ENCODE measurements at regions not wholly inside any gene's neighbourhood (a gene's known extent, or its start where the extent isn't known, plus 50 kb on each side); places are given as distances from the start of the nearest gene placed in this dataset.

DNA sequence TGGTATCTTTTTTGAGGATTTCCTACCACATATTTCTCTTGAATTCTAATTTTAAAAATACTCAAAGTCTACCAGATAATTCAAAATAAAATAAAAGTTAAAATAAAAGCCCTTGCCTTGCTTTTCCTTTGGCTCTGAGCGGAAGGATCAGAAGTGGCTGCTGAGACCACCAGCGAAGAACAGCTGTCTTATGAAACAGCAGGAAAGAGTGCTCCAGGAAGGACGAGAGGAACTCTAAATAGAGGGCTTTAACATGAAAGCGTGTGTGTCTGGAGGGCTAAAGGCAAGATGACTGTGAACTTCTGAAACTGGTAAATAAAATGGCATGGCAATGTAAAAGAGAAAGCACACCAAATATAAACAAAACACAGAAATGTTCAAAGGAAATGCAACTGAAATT, 521.5 kb upstream of the SPRY2 start:
- Histone ChIP-seq H3K27me3 (ENCODE audit: control insufficient read depth, insufficient read depth, low read length) (no peaks in the 10 kb centered on the region), H3K36me3 (ENCODE audit: control insufficient read depth, insufficient read depth, low read length) (no peaks in the 10 kb centered on the region), H3K4me3 (ENCODE audit: low read depth, low read length) (no peak overlapping the region)
- TF ChIP-seq, protein P1, sequence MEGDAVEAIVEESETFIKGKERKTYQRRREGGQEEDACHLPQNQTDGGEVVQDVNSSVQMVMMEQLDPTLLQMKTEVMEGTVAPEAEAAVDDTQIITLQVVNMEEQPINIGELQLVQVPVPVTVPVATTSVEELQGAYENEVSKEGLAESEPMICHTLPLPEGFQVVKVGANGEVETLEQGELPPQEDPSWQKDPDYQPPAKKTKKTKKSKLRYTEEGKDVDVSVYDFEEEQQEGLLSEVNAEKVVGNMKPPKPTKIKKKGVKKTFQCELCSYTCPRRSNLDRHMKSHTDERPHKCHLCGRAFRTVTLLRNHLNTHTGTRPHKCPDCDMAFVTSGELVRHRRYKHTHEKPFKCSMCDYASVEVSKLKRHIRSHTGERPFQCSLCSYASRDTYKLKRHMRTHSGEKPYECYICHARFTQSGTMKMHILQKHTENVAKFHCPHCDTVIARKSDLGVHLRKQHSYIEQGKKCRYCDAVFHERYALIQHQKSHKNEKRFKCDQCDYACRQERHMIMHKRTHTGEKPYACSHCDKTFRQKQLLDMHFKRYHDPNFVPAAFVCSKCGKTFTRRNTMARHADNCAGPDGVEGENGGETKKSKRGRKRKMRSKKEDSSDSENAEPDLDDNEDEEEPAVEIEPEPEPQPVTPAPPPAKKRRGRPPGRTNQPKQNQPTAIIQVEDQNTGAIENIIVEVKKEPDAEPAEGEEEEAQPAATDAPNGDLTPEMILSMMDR (IDR thresholded peaks at IDR 0.05; ENCODE audit: insufficient read depth, low read length, poor library complexity, severe bottlenecking) = no peak
- no peak for DNase-seq (ENCODE audit: low read depth)

DNA sequence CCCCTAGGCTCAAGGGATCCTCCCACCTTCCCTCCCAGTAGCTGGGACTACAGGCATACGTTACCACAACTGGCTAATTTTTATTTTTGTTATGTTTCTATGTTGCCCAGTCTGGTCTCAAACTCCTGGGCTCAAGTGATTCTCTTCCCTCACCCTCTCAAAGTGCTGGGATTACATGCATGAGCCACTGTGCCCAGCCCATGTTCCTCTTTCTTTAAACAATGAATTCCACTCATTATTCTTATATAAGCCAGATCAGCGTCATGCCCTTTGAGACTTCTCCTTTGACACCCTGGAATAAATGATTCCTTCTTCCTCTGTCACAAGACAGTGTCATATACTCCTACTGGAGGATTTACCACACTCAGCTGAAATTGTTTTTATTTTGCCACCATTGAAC, 519.9 kb upstream of the SPRY2 start:
- Histone ChIP-seq H3K4me3 (ENCODE audit: low read depth, low read length) (no peak overlapping the region), H3K36me3 (ENCODE audit: control insufficient read depth, insufficient read depth, low read length) (no peaks in the 10 kb centered on the region), H3K27me3 (ENCODE audit: control insufficient read depth, insufficient read depth, low read length) (no peaks in the 10 kb centered on the region)
- no peak for DNase-seq (ENCODE audit: low read depth)
- TF ChIP-seq, protein P1 (IDR thresholded peaks at IDR 0.05; ENCODE audit: insufficient read depth, low read length, poor library complexity, severe bottlenecking) = no peak

DNA sequence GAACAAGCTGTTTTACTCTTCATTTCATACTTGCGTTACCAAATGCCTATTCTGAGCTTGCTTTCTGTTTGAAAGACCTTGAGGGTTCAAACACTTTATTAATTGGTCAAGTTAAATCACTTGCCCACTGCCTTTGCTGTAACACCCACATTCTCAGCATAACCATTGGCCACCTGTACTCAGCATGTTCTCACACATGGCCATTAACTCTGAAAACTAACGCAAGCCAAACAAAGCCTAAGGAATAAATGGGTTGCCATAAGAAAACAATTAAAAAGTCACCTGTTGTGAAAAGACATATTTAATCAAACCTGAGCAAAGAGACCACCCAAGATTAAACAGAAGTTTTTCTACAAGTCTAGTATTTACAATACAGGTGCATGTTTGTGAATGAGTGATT, 517.2 kb upstream of the SPRY2 start:
- DNase-seq (ENCODE audit: low read depth) = no peak
- Histone ChIP-seq H3K36me3 (ENCODE audit: control insufficient read depth, insufficient read depth, low read length) (no peaks in the 10 kb centered on the region), H3K27me3 (ENCODE audit: control insufficient read depth, insufficient read depth, low read length) (no peaks in the 10 kb centered on the region), H3K4me3 (ENCODE audit: low read depth, low read length) (no peak overlapping the region)
- TF ChIP-seq, protein P1 (IDR thresholded peaks at IDR 0.05; ENCODE audit: insufficient read depth, low read length, poor library complexity, severe bottlenecking) = no peak

DNA sequence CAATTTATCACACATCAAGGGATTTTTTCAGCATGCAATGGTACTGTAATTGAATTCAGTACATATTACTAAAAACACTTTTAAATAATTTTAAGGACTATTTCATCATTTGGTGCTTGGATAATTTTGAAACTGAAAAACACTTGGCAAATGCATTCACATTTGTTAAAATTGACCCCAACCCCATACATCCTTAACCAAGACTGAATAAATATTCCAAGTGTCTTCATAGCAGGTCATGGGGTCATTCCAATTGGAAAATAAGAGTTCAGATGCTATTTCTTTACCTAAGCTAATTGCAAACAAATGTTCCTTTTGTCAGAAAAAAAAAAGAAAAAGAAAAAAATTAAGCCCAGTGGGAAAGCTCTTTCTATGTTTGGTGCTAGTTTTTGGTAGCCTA, 516.4 kb upstream of the SPRY2 start:
- Histone ChIP-seq H3K4me3 (ENCODE audit: low read depth, low read length) (no peak overlapping the region), H3K36me3 (ENCODE audit: control insufficient read depth, insufficient read depth, low read length) (no peaks in the 10 kb centered on the region), H3K27me3 (ENCODE audit: control insufficient read depth, insufficient read depth, low read length) (no peaks in the 10 kb centered on the region)
- no peak for DNase-seq (ENCODE audit: low read depth)
- TF ChIP-seq, protein P1 (IDR thresholded peaks at IDR 0.05; ENCODE audit: insufficient read depth, low read length, poor library complexity, severe bottlenecking) = no peak

DNA sequence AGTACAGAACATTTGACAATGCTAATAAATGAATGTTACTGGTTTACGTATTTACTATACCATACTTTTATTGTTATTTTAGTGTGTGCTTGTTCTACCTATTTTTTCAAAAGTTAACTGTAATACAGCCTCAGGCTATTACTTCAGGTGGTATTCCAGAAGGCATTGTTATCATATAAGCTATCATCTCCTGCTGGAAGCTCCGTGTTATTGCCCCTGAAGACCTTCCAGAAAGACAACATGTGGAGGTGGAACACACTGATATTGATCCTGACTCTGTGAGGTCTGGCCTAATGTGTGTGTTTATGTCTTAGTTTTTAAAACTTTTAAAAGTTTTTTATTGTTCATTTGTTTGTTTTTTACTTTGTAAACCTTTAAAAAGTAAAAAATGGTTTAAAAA, 509.8 kb upstream of the SPRY2 start:
- no peak for DNase-seq (ENCODE audit: low read depth)
- no peaks in the 10 kb centered on the region for H3K36me3 ChIP-seq (ENCODE audit: control insufficient read depth, insufficient read depth, low read length)
- H3K27me3 ChIP-seq (ENCODE audit: control insufficient read depth, insufficient read depth, low read length) = no peaks in the 10 kb centered on the region
- H3K4me3 ChIP-seq (ENCODE audit: low read depth, low read length) = no peak overlapping the region
- TF ChIP-seq, protein P1 (IDR thresholded peaks at IDR 0.05; ENCODE audit: insufficient read depth, low read length, poor library complexity, severe bottlenecking) = no peak

DNA sequence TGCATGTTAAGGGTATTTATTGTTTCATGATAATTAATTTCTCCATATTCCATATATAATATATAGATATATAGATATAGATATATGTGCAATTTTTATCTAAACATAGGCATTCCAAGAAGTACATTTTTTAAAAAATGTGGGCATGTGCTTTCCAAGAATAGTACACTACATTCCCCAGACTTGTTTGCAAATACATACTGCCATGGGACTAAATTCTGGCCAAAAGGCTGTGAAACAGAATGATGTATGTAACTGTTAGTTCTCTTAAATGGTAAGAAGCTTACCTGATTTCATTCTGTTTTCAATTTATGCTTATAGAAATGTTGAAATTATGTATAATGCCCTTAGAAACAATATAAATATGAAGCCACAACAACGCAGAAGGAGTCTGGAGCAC, 503.2 kb upstream of the SPRY2 start:
- TF ChIP-seq, protein P1 (IDR thresholded peaks at IDR 0.05; ENCODE audit: insufficient read depth, low read length, poor library complexity, severe bottlenecking) = no peak
- DNase-seq (ENCODE audit: low read depth) = no peak
- no peaks in the 10 kb centered on the region for H3K36me3 ChIP-seq (ENCODE audit: control insufficient read depth, insufficient read depth, low read length)
- H3K4me3 ChIP-seq (ENCODE audit: low read depth, low read length) = no peak overlapping the region
- H3K27me3 ChIP-seq (ENCODE audit: control insufficient read depth, insufficient read depth, low read length) = no peaks in the 10 kb centered on the region
